ENCODE measurements at regions not wholly inside any gene's neighbourhood (a gene's known extent, or its start where the extent isn't known, plus 50 kb on each side); places are given as distances from the start of the nearest gene placed in this dataset.

- H3K4me3 Mint-ChIP-seq (ENCODE audit: unreplicated experiment), result no peak overlapping the region
- peak overlapping the region; percentile 60 for H3K27ac Mint-ChIP-seq (ENCODE audit: unreplicated experiment)
- H3K9me3 Mint-ChIP-seq (ENCODE audit: unreplicated experiment), result no peaks in the 10 kb centered on the region
- DNase-seq (ENCODE audit: extremely low spot score, unreplicated experiment), result no peak
- no peaks in the 10 kb centered on the region for H3K27me3 Mint-ChIP-seq (ENCODE audit: unreplicated experiment)
- peaks cover 32% of the 10 kb centered on the region for H3K4me1 Mint-ChIP-seq (ENCODE audit: unreplicated experiment)
- peaks cover 4% of the 10 kb centered on the region for H3K36me3 Mint-ChIP-seq (ENCODE audit: unreplicated experiment)
- TF ChIP-seq CTCF (IDR thresholded peaks at IDR 0.05), result no peak
These were observed 146.2 kb upstream of the CARMIL1 start for GRCh38 chr6:25132934-25133333.

DNA sequence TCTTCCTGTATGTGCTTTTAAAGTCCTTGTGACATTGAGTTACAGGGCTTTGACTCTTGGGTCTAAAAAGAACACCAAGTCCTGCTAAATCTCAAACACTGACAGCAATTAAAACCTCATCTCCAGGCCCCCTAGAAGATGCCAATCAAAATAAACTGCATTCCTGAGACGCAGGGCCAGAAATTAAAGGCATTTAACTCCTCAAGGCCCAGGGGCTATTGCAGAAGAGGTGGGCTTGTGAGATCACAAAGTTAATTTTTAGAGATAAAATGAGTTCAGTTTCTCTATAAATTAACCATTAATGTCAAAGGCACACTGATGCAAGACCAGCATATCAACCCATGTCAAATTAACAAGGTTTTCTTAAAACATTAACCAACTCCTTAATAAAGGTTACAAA is 145.6 kb upstream of the CARMIL1 start:
- H3K4me1 Mint-ChIP-seq (ENCODE audit: unreplicated experiment), result peaks cover 39% of the 10 kb centered on the region
- no peaks in the 10 kb centered on the region for H3K27me3 Mint-ChIP-seq (ENCODE audit: unreplicated experiment)
- H3K9me3 Mint-ChIP-seq (ENCODE audit: unreplicated experiment), result no peaks in the 10 kb centered on the region
- peaks cover 4% of the 10 kb centered on the region for H3K36me3 Mint-ChIP-seq (ENCODE audit: unreplicated experiment)
- DNase-seq (ENCODE audit: extremely low spot score, unreplicated experiment), result no peak
- peak overlapping the region; percentile 43 for H3K27ac Mint-ChIP-seq (ENCODE audit: unreplicated experiment)
- no peak overlapping the region for H3K4me3 Mint-ChIP-seq (ENCODE audit: unreplicated experiment)
- TF ChIP-seq CTCF (IDR thresholded peaks at IDR 0.05), result no peak

DNA sequence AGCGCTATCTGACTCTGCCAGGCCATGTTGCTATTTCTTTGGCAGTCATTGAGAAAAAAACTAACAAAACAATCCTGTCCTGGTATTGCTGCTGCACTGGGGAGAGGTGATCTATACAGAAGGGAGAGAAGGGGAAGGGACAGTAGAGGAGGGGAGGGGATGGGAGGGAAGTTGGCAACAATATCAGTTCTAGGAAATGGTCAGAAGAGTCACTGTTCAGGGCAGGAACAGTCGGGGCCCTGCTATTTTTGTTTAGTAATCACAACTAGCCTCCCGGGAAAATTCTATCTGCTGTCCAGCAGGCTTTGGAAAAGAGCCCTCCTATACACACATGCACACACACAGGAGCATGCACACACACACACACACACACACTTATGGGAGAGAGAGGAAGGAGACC is 142.3 kb upstream of the CARMIL1 start:
- no peak for DNase-seq (ENCODE audit: extremely low spot score, unreplicated experiment)
- Mint-ChIP-seq H3K4me1 (ENCODE audit: unreplicated experiment) (peaks cover 44% of the 10 kb centered on the region), H3K36me3 (ENCODE audit: unreplicated experiment) (peaks cover 1% of the 10 kb centered on the region), H3K27me3 (ENCODE audit: unreplicated experiment) (no peaks in the 10 kb centered on the region), H3K4me3 (ENCODE audit: unreplicated experiment) (peak overlapping the region; percentile 34), H3K9me3 (ENCODE audit: unreplicated experiment) (no peaks in the 10 kb centered on the region), H3K27ac (ENCODE audit: unreplicated experiment) (peak overlapping the region; percentile 95)
- TF ChIP-seq CTCF (IDR thresholded peaks at IDR 0.05), result no peak

- Mint-ChIP-seq H3K36me3 (ENCODE audit: unreplicated experiment) (peaks cover 1% of the 10 kb centered on the region), H3K4me3 (ENCODE audit: unreplicated experiment) (peak overlapping the region; percentile 74), H3K9me3 (ENCODE audit: unreplicated experiment) (no peaks in the 10 kb centered on the region), H3K27me3 (ENCODE audit: unreplicated experiment) (no peaks in the 10 kb centered on the region), H3K27ac (ENCODE audit: unreplicated experiment) (peak overlapping the region; percentile 95), H3K4me1 (ENCODE audit: unreplicated experiment) (peaks cover 42% of the 10 kb centered on the region)
- DNase-seq (ENCODE audit: extremely low spot score, unreplicated experiment), result no peak
- no peak for TF ChIP-seq CTCF (IDR thresholded peaks at IDR 0.05)
These were observed 141.7 kb upstream of the CARMIL1 start for GRCh38 chr6:25137480-25137879.

DNA sequence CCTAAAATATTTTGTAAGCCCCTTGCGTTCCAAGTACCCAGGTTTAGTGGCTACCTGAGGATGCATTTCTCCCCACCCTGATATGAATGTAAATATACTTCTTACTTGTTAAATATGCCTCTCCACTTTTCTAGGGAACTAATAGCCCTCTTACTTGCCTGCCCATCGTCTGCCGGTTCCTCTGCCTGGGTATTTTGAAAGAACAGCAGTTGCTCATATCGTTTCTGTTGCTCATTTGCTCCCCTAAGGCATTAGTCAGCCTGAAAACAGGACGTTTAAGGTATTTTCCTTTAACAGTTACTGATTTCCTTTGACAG is 141.3 kb upstream of the CARMIL1 start:
- H3K27ac Mint-ChIP-seq (ENCODE audit: unreplicated experiment), result peak overlapping the region; percentile 95

More for the DNA sequence above, 141.3 kb upstream of the CARMIL1 start:
- H3K27me3 Mint-ChIP-seq (ENCODE audit: unreplicated experiment), result no peaks in the 10 kb centered on the region
- no peaks in the 10 kb centered on the region for H3K9me3 Mint-ChIP-seq (ENCODE audit: unreplicated experiment)
- H3K36me3 Mint-ChIP-seq (ENCODE audit: unreplicated experiment), result peaks cover 1% of the 10 kb centered on the region
- no peak for TF ChIP-seq CTCF (IDR thresholded peaks at IDR 0.05)
- H3K4me1 Mint-ChIP-seq (ENCODE audit: unreplicated experiment), result peaks cover 42% of the 10 kb centered on the region
- no peak for DNase-seq (ENCODE audit: extremely low spot score, unreplicated experiment)
- peak overlapping the region; percentile 74 for H3K4me3 Mint-ChIP-seq (ENCODE audit: unreplicated experiment)

Data from osteocyte (in vitro differentiated cells).